HG03108 (cell line): ENCODE measurements at regions not wholly inside any gene's neighbourhood (a gene's known extent, or its start where the extent isn't known, plus 50 kb on each side); places are given as distances from the start of the nearest gene placed in this dataset.

Source experiments
- ATAC-seq: cut with Tn5 transposase; IDR thresholded peaks from one replicate; pipeline ENCODE4 v1.9.1; 2021; ENCODE audit warnings: moderate library complexity; ENCODE audit not compliant: unreplicated experiment

DNA sequence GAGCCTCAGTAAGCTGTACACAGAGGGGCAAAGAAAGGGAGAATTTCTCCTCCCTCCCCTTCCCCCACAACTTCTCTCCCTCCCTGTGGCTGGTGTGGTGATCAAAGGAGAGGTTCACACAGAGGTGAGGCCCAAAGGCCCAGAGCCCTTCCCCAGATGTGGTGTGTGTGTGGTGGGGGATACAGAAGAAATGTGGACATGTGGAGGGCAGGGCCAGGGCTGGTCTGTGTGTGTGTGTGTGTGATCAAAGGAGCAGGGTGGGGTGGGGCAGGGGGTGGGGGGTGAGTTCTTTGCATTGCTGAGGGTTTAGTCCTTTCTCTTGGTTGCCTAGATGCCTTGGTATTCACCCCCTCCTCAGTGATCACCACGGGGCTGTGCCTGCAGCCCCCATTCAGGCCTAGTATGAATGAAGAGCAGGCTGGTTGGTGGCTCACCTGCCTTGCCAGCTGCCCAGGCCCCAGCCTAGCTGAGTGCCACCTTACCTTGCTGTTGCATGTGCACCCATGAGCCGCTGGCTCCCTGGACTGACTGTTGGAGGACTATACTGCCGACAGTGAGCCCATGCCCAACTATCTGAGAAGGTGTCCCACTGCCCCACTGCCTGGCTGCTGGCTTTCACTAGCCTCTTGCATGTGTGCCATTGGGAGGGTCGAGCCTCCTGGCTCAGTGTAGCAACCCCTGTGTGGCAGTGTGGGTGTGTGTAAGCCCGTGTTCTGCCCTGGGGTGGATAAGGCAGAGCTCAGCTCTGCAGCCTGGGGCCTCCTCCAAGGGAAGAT is 101.9 kb downstream of the EFNB1 start:
- ATAC-seq, result no peak

DNA sequence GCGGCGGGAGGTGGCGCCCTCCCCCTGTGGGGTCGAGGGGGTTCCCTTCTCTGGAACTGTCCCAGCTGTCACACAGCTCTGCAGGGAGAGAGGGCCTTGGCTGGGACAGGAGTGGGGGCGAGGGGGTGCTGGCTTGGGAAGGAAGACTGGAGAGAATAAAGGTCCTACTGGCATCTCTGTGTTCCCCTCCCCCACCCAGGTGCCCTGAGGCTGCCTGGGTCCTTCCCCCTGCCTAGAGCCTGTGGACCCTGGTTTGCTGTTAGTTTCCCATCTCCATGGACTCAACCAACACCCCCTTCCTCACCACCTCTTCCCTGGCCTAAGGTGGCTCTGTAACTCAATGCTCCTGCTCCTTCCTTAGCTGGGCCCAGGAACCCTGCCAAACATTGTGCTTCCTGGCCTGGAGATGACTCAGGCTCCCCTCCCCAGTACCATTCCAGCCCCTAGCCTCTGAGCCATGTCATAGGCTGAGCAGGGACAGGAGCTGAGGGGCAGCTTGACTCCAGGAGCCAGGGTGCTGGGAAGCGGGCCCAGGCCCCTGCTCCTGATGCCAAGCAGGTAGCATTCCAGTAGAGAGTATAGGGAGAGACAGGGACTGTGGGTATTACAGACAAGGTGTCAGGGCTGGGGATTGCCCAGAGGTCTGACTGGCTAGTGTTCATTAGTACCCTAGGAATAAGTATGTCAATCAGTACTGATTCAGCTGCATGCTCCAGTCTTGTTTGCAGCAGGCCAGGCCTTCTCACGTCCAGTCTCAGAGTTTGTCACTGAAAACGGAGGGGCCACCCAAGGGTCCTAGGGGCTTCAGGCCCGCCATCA is 100.7 kb downstream of the EFNB1 start:
- ATAC-seq, result no peak

DNA sequence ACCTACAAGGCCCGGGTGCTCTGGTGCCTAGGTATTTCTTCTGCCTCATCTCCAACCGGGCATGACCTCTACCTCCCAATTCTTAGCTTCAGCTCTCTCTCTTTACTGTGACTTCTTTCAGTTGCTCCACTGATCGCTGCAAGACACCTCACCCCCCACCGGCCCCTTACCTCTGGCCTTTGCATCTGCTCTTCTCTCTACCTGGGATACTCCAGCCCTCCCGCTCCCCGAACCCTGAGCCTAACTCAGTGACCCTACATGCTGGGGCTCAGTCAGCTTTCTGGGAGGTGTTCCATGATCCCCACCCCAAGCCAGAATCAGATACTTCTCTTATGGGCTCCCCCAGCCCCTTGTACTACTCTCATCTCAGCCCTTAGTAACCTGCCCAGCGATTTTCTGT is 99.6 kb downstream of the EFNB1 start:
- ATAC-seq, result no peak

DNA sequence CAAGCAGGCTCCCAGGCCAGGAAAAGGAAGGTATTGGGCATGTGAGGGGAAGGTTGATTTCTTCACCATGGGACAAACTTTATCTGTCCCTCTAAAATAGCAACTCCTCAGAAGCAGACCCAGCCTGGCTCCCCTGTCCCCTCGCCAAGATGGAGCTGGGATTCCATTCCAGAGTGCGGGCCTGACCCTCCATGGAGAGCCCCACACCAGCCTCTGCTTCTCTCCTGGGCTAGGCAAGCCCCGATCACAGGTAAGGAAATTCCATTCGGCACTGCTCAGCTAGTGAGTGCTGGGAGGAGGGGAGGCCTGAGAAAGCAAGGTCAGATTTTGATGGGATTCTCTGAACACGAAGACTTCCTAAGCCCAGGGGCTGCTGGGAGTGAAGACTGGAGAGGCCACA is 98.4 kb downstream of the EFNB1 start:
- ATAC-seq, result no peak

DNA sequence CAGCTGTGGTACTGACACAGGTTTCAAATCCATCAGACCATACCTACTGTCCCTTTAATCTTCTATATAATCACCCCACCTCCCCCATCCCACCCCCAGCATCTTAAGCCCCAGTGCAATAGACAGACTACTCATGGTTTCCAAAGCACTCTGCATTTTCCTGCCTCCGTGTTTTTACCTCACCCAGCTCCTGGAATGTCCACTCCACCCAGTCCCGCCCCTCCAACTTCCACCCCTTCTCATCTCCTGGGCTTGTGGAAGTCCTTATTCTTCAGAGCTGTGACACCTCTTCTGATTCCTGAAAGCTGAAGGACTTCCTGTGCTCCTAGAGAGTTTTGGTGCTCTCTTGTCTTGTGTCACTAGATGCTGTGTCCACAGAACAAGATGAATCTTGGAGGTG is 94.3 kb downstream of the EFNB1 start:
- no peak for ATAC-seq

DNA sequence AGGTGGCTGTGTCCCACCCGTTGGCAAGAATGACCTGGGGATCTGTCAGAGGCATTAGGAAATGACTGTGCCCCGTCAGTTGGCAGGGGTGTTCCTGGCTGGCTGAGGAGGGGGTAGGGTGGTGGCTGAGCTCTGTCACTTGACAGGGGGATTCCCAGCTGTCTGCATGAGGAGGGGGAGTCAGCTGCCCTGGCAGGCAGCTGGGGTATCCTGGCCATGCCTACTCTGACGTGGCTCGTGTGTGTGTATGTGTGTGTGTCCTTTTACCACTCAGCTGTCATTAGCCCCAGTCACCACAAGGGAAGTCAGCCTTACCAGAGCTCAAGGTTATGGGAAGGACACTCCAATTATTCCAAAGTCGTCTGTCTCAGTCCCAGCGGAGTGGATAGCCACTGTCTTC is 93.2 kb downstream of the EFNB1 start:
- no peak for ATAC-seq

DNA sequence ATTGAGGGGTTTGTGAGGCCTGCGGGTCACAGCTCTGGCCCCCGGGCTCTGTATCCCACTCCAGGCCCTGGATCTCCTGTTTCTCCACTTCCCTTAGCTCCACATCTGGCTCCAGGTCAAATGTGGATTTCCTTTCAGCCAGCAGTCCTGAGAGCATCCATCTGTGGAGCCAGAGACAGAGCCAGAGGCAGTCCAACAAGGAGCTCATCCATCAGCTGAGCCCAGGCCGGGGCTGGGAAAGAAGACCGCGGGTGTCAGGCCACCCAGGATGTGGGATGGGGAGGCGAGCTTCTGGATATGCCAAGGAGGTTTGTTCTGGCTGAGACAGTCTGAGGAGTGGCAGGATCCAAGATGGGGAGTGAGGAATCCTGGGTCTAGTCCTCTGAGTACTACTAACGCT is 91.7 kb downstream of the EFNB1 start:
- ATAC-seq, result no peak

DNA sequence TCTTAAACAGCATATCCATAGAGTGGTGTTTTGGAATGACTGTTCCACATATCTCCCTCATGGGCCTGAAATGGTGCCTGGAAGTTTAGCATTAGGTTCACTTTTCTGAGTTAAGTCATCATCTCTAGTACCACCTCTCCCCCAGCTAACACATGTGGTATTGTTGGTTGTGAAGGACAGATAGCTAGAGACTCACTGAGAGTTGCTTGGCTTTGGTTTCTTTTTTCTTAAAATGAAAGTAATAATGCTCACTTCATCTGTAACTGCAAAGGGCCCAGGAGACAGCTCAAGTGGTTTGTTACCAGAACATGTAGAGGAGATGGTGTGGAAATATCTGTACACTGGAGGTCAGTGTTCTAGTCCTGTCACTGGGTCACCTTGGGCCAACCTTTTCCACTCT is 90.9 kb downstream of the EFNB1 start:
- no peak for ATAC-seq

DNA sequence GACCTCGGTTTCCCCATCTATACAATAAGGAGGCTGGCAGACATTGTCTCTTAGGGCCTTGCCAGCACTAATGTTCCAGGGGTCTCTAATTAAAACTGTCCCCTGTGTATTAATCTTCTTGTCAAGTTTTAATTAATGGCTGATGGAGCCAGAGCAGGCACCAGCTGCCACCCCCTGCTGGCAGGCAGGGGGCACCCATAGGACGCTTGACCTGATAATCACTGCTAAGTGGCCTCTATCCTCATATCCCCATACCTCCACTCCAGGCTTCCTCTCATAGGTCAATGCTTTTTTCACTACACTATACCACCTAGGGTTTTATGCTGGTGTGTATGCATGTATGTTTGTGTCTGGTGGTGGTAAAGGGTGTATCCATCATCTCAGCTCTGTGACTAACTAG is 89.4 kb downstream of the EFNB1 start:
- ATAC-seq, result no peak

DNA sequence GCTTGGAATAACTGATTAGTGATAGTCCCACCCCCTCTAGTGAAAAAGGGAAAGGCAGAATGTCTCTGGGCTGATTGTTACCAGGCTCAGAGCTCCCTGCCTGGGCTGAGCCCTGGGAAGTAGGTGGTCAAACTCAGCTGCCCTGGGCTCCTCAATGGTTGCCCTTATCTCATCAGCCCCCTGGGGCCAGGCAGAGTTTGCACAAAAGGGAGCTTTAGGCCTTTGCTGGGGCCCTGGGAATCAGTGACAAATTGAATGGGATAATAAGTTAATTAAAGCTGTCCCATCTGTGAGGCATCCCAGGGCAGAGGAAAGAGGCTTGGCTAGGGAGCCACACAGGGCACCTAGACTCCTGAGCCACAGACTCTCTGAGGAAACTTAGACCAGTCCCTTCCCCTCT is 89.0 kb downstream of the EFNB1 start:
- no peak for ATAC-seq

DNA sequence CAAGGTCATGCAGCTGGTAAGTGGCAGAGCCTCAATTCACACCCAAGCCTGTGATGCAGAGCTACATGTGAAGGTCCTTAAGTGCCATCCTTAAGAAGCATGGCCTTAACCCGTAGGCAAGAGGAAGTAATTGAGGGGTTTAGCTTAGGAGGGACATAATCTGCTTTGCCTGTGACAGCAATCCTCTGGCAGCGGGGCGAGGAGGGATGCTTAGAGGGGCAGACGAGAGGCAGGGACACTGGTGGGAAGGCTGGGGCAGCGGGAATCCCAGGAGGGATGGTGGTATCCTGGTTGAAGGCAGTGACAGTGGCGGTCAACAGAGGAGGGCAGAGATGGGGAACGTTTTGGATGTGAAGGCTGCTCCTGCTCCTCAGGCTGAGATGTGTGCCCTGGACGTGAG is 88.1 kb downstream of the EFNB1 start:
- ATAC-seq, result no peak

DNA sequence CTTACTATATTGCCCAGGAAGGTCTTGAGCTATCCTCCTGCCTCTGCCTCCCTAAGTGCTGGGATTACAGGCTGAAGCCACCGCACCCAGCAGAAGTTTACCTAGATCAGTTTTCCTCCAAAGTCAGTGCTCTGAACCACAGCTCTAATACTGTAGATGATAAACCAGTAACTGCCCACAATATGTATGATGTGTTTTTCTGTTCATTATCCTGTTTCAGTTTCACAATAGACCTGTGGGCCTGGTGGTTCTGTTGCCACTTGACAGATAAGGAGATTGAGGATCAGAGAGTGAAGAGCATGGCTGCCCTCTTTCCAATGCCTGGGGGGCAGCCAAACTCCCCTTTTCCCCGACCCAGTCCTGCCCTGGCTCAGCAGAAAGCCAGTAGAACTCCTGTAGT is 87.0 kb downstream of the EFNB1 start:
- ATAC-seq, result peak; percentile 52

DNA sequence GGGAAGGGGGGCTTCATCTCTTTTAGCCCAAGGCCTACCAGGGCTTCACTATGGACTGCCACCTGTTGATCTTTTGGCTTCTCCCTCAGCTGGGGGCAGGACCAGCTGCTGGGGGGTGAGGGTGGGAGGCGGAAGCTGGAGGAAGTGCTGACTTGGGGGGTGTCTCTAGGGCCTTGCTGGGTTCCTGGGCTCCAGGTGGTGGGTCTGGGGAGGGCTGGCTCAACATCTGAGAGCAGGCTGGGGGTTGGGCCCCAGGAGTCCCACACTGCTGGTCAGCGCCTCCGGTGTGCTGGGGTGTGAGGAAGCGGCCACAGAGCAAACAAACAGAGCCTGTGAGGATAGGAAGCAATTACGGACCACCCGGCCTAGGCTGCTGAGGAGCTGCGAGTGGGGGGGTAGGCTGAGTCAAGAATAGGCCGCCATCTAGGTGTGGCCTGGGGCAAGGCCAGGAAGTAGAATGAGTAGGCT is 85.7 kb downstream of the EFNB1 start:
- no peak for ATAC-seq

DNA sequence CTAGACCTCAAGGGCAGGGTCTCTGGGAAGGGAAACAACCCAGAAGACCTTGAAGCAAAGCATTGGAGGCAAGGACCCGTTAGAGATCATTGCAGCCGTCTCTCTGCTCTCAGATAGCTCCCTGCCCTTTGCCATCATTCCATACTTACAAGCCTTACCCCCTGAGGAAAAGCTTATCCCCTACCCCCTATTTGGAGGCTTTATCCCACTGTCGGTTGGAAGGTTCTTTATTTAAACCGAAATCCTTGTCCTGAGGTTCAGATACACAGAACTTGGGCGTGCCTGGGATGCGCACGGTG is 84.4 kb downstream of the EFNB1 start:
- no peak for ATAC-seq

DNA sequence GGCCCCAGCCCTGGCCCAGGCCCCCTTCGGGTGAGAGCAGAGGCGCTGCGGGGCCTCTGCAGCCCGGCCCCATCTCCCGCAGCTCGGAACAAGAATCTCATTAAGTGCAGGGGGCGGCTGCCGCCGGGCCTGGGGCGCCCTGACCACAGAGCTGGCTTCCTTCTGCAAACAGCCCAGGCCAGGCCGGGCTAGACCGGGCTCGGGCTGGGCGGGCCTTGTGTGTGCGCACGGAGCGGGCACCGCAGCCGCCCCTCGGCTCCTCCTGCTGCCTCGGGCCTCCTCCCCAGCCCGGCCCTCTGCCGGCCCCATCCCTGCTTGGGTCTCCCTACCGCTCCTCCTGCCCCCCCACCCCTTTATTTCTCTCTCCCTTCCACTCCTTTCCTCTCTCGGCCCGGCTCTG is 83.3 kb downstream of the EFNB1 start:
- ATAC-seq, result no peak

DNA sequence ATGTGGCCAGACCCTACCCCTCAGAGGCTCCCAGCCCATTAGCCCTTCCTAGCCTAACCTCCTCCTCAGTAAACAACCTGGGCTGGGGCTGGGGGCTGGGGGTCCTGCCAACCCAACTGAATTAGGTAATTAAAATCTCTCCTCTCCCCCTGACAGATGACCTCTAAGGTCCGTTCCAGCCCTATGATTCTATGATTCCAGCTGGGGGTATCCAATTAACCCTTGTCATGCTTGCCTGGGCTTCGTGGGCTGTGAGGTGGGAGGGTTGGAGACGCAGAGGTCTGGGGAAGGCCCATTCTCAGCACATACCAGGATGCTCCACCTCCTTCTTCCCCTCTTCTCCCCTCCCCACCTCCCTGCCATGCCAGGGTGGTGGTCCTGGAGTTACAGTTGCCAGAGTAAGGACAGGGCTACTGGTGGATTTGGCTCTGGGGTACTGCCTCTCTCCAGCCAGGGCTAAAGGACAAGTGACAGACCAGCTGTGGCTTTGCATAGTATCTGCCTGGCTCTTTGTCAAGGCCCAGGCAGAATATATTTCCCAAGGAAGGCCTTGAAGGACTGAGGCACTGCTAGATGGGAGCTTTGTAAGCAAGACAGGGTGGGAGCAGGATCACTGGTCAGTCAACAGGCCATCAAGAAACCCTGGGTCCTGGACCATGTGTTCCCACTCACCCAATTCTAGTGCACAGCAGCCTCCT is 82.1 kb downstream of the EFNB1 start:
- ATAC-seq, result no peak

DNA sequence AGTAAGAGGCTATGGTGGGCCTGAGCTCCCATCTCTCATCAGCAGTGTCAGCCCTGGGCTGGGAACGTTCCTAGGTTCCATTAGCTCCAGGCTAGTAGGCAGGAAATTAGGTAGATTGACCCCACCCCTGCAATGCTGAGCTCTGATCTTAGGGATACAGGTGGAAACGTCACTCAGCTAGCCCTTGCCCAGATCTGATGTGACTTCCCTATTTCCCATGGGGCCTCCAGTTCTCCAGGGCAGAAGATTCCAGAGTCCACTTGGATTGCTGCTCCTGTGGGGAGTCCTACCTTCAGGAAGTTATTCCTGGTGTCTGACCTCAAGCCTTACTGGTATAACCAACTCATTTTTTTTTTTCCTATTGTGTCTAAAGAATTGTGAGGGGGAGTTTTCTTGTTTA is 81.1 kb downstream of the EFNB1 start:
- ATAC-seq, result no peak

DNA sequence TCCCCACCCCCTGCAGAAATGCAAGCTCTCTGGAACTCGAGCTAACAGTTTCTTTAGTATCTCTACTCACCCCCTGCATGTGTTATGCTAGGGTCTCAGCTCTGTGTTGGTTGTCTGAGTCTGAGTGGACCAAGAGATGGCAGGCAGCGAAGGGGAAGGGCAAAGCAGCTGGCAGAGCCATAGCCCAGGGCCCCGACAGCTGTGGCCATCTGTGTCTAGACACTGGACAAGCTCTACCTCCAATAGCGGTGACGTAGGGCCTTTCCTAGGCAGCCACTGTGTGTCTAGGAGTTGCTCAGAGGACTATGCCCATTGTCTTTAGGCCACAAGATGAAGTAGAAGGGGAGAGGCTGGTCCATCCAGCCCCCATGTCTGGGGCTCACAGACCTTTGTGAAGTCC is 79.2 kb downstream of the EFNB1 start:
- ATAC-seq, result no peak

DNA sequence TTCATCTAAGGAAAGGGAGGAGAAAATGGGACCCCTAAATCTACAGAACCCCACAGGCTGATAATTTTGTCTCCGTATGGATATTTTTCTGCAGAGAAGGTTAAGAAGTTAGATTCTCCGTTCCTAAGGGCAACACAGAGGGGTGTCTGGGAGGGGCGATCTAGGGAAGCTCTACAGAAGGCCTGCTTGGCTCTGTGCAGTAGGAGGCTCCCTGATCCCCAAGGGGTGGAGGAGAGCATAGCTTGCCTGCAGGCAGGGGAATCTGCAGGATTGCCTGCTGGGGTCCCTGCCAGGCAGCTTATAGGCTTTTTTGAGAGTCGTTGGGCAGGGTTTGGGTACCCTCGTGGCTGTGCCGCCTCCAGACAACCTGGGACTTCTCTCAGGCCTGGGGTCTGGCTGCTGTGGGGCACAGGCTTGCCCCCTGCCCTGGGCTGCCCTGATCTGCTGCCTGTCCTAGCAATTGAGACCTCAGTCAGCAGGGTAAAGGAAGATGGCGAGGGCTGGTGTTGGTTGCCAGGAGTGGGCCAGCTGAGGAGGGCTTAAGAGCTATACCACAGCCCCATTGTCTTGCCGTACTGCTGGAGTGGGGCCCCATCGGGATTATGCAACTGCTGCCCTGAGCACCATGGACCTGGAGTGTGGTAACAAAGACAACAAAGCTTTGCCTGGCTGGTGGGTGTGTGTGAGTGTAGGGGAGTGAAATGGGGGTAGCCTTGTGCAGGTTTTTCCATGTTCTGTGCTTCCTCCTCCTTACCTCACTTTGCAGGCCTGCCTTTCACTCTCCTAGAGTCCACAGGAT is 74.1 kb downstream of the EFNB1 start:
- ATAC-seq, result no peak

DNA sequence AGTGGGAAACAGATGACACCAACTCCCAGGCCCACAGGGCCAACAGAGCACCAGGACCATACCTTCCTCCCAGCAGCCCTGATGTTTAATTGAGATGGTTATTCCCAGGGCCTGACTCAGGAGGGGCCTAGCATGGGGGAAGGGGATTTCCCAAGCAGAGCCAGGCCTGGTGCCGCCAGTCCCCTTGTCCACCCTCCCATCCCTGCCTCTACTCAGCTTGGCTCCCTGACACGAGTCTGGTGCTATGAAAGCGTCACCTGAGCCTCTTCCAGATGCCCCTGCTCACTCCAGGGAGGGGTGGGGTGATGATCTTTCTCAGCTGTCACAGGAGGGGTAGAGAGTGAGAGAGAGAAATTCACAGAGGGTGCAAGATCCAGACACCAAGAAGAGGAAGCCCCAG is 72.7 kb downstream of the EFNB1 start:
- ATAC-seq, result no peak

DNA sequence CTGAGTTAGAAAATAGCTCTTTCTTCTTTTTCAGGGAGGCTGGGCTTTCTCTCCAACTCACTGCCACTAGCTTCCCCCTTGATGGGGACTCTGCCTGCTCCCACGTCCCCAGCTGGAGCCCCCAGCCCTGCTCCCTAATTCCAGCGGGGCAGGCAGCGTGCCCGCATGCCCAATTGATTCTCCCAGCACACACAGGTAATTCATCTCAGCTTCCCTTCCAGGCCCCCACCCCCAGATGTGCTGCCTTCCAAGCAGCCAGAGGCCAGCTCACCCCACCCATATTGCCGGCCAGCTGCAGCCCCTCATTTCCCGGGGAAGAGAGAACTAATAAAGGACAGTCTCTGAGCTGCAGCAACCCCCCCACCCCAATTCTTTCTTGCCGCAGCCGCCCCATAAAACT is 69.8 kb downstream of the EFNB1 start:
- no peak for ATAC-seq
